Spleen (tissue), 7 donors: ENCODE measurements at regions not wholly inside any gene's neighbourhood (a gene's known extent, or its start where the extent isn't known, plus 50 kb on each side); places are given as distances from the start of the nearest gene placed in this dataset.

Experiments
- CTCF ChIP-seq, 11 experiments: fragments of 200-600 bp in 7 of 11; fragments of 450-650 bp in 4 of 11; sonication (generic) in 4 of 11; IDR thresholded peaks in 8 of 11; conservative IDR thresholded peaks in 3 of 11; 1 replicate in 7 of 11; 2 replicates in 4 of 11; pipeline versions ENCODE4 v1.4.0 to v1.8.0; 2016 to 2021; ENCODE audit warnings: antibody characterized with exemption in 11 of 11, inconsistent platforms in 4 of 11, mild to moderate bottlenecking in 1 of 11
- POLR2A ChIP-seq, 3 donors: fragments of 450-650 bp; IDR thresholded peaks; one replicate each; pipeline ENCODE4 v1.5.1; 2017; ENCODE audit warnings: antibody characterized with exemption in 3 of 3, mild to moderate bottlenecking in 1 of 3
- donor health status: DM: no; HTN: no; CAD: no; lungs with moderate emphysema.
- donor health status: DM: no; HTN: no; CAD: no.
- donor health status: DM: no; HTN: no; CAD: no.

GRCh38 chr2:217051416-217051815 is 191.6 kb upstream of the TNP1 start:
- TF ChIP-seq POLR2A (IDR thresholded peaks at IDR 0.05) = no peak
- TF ChIP-seq CTCF (IDR thresholded peaks at IDR 0.05 in 8 of 11, conservative IDR thresholded peaks at IDR 0.05 in 3 of 11) = no peak
